ENCODE measurements at regions not wholly inside any gene's neighbourhood (a gene's known extent, or its start where the extent isn't known, plus 50 kb on each side); places are given as distances from the start of the nearest gene placed in this dataset.

DNA sequence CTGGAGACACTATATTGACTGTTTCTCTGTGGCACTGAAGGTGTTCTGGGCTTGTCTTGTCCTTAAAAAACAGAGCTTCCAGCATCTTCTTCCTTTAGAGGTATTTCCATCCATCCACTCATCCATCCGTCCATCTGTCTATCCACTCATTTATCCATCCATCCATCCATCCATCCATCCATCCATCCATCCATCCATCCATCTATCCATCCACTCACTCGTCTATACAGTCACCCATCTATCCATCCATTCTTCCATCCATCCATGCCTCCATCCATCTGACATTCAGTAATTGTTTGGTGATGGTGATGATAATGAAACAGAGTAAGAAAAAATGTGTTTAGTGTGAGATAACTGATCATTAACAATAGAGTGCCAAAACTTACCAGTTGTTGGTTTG is 334.8 kb downstream of the NSG2 start:
- DNase-seq: no peak

DNA sequence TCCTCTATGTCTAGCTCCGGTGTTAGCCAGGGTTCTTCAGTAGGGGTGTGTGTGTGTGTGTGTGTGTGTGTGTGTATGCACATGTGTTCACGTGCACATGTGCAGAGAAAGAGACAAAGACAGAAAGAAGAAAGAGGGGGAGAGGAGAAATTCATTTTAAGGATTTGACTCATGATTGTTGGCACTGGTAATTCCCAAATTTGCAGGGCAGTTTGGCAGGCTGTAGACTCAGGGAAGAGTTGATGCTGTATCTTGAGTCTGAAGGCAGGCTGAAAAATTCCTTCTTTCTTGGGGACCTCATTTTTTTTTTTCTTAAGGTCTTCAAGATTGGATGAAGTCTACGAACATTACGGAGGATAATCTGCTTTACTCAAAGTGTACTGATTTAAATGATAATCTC is 335.7 kb downstream of the NSG2 start:
- DNase-seq: no peak

DNA sequence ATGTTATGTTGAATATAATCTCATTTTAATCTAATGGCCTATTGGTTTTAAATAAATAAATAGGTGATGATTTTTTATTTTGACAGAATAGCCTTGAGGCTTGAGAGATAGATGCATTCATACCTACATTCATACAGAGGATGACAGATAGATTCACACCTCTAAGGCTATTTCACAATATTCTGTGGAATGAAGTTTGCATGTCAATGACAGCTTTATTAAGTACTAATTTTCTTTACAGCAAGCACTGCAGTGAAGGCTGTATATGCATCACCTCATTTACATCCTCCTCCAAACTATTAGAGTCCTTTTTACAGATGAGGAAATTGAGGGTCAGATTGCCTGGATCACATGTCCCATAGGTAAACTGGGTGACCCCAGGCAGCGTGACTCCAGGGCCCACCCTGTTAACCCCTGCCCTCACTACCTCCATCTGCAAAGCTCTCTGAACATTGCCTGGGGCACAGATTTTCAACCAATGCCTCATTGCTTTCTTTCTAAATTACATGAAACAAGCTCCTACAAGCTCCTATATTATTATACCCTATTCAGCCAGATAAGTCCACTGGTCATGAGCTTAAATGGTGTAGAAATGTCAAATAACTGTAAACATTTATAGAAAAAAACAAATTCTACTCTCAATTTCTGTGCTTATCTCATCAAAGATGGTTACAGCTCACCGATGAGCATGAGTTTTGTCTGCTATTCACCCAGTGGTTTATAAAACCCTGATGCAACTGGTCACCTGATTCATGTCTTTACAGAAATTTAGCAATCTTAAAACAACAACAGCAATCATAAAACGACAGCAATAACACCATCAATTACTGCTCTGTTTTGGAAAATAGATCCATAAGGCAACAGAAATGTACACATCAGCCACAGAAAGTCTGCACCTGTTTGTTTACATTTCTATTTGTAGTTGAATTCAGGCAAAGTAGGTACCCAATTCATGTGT is 338.0 kb downstream of the NSG2 start:
- no peak for DNase-seq

DNA sequence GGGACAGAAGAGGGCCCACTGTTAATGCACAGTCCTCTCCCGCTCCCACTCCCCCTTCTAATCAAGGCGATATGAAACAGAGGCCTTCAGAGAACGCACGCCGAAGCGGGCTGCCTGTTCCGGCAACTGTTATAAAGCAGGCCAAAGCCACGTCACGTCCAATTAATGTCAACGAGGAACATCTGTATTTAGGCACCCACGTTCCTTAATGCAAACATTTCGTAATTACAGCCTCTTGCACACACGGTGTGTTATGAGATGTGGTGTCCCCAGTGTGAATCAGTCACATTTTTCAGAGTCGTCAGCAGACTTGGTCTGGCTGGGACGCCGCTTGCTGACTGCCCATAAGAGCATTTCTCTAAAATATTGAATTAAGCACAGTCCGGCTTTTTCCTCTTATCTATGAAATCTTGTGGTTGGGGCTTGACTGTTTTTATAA is 339.0 kb downstream of the NSG2 start:
- DNase-seq: no peak

DNA sequence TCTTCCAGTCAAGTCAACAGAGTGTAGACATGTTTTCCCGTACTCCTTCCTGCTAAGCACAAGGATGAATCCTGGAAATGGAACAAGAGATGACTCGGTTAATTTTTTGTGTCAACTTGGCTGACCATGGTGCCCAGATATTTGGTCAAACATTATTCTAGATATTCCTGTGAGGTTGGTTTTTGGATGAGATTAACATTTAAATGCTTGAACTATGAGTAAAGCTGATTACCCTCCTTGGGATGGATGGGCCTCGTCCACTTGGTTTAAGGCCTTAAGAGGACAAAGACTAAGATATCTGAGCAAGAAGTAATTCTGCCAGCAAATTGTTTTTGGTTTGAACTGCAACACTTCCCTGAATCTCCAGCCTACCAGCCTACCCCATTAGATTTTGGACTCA is 338.1 kb upstream of the MSX2 start:
- DNase-seq: no peak

DNA sequence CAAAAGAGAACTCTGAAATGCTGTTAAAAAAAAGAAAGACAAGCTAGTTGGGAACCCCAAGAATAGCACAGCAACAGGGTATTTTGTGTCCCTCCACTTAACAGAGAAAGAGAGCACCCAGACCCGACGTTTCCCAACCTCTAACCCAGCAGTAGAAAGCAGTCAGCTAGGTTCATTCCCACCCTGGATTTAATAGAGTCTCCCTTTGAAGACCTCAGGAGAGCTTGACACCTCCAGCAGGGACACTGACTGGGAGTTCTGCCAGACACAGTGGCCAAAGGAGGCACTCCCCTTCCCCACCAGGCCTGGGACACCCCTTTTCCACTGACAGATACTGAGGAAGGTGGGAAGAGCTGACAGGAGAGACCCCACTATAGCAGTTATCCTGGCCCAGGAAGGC is 337.5 kb upstream of the MSX2 start:
- no peak for DNase-seq

DNA sequence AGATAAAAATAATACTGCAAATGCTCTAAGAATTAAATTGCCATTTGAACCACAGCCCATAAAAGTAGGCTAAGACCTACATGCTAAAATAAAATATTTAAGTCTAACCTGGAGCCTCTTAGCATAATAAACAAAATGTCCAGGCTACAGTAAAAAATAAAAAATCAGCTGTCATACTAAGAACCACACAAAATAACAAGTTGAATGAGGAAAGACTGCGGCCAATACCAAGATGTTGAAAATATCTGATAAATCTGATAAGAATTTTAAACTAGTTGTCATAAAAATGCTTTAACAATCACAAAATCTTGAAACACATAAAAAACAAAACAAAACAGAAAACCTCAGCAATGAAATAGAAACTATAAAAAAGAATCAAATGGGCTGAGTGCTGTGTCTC is 336.9 kb upstream of the MSX2 start:
- no peak for DNase-seq

DNA sequence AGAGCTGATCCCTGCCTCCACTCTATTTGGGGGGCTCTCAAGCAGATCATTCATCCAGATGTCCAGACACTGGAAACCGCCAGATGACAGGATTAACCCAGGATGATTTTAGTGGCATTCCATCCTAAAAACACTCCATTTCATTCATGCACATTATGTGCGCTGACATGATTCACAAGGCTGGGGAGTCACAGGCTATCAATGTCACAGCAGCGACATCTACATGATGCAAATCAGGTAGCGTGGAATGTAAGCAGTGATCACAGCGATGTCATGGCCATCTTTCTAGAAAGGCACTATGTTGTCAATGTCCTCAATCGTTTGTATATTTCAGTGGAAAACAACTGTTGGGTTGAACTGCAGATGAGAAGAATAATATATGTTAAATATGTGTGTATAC is 331.5 kb upstream of the MSX2 start:
- no peak for DNase-seq

DNA sequence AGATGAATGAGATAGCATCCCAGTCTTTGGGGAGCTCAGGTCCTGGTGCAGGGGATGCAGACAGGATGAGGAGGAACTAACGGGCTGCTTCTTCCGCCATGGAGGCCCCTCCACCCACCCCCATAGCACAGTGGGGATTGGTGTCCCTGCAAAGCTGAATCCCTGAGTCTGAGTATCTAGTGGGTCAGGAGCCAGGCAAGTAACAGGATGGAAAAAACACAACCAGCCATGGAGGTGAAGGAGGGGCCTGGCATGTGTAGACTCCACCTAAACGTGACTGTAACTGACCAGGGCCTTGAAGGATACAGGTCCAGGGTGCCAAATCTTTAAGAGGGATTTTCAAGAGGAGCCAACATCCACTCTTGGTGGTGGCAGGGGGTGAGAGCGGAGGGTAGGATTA is 327.8 kb upstream of the MSX2 start:
- no peak for DNase-seq

DNA sequence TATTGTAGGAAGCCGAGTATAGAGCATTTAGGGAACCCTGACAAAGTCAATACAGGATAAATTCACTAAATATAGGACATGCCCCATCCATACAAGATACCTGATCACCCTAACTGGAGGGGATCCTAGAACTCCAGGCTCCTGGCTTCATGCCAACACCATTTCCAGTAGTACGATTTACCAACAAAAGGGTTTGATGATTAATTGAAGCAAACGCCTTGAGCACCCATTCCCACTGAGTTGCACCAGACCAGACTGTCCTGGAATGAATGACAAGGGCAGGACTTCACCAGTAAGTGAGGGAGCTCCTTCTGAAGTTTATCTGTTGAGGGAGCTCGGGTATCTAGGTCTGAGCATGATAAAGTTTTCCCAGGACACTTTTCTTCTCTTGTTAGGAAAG is 327.2 kb upstream of the MSX2 start:
- no peak for DNase-seq

DNA sequence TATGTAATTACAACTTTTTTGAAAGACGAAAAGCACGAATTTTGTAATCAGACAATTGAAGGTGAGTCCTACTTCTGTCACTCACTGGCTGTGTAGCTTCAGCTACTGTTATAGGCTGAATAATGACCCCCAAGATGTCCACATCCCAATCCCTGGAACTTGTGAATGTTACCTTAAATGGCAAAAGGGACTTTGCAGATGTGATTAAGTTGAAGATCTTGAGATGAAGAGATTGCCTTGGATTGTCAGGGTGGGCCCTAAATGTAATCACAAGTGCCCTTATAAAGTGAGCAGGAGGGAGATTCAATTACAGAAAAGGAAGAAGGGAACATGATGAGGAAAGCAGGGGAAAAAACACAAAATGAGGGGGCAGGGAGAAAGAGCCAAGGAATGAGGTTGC is 326.2 kb upstream of the MSX2 start:
- no peak for DNase-seq

DNA sequence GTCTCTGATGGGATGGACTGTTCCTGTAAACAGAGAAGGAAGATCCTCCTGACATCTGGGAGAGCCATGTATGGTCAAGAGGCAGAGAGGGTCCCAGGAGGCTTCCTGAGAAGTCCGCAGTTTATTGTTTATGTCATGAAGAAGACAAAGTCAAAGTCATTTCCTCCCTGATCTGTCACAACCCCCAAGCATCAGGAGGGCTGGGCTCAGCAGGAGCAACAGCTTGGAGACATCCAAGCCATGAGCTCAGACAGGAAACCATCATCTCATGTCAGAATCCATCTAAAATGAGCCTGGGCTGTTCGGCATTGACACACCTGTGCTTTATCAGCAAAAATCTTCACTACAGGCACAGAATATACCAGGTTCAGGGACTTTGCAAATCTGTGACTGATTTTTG is 325.0 kb upstream of the MSX2 start:
- DNase-seq: no peak

DNA sequence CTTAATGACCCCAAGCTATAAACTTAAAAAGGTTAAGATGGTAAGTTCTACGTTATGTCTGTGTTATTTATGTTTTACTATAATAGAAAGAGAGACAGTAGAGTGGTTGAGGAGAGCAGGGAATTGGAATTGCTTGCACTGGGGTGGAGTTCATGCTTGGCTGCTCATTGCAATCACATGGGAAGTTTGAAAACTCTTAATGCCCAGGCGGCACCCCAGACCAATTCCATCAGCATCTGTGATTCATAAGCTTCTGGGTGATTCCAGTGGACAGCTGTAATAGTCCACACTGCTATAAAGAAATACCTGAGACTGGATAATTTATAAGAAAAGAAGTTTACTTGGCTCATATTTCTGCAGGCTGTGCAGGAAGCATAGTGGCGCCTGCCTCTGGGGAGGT is 323.9 kb upstream of the MSX2 start:
- DNase-seq: no peak

DNA sequence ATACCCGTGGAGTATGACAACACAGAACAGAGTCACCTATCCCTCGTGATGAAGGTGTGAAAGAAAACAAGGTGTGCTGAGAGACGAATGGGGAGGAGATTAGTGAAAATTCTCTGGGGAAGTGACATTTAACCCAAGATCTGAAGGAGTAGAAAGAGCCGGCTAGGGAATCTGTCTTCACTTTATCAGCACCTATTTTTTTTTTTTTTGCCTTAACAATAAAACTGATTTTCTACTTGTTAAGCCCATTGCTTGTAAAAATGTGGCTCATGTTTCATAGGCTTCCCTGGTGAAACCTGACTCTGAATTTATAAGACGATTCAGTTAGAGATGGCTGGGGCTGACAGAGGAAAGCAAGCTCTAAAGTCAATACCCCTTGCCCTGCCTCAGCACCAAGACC is 322.6 kb upstream of the MSX2 start:
- DNase-seq: no peak

DNA sequence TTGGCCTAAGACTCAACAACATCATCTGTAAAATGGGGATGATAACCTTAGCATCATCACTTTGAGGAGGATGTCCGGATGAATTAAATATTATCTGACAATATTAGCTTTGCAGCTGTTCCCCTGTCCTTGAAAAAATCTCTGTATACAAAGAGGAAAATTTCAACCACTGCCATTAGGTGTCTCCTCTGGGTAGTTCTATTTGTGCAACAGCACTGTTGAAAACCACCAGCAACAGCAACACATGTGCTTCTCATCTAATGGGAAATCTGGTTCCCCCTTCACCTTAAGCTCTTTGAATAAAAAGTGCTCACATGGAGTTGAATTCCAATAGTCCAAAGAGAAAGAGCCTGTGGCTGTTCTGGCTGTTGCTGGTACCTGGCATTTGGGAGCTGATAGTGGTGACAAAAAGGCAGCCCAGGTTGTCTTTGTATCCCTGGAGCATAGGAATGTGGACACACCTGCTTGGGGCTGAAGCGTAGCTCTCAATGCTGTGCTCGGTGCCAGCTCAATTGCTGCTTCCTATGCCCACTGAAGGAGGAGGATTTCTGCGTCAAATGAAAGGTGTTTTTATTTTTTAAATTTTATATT is 322.1 kb upstream of the MSX2 start:
- DNase-seq: no peak

DNA sequence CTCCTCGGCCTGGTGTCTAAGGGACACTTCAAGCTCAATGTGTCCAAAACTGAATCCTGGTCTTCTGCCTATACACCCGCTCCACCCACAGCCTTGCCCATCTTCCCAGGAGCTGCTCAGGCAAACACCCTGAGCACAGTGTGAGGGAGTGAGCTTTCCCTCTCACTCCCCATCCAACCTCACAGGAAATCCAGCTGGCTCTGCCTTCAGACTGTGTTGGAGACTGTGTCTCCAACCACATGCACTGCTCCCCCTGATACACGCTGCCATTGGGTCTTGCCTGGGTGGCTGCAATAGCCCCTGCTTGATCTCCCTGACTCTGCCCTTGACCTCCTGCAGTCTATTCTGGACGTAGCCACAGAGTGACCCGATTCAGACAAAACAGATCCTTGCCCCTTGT is 319.5 kb upstream of the MSX2 start:
- DNase-seq: no peak

DNA sequence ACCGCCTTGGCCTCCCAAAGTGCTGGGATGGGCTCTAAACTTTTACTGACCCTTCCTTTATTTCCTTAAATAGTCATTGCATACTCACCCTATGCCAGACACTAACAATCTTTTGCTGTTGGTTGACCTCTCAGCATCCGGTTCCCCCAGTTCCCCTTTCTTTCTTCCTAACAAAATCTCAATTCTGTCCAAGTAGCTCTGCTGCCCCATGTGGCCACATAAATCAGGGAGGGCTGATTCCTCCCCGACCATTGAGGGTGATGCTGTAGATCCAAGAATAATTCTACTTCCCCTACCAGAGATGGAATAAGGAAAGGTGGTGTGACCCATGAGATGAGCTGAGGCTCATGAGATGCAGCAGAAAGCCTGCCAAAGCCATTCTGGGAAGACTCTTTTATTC is 315.3 kb upstream of the MSX2 start:
- no peak for DNase-seq

DNA sequence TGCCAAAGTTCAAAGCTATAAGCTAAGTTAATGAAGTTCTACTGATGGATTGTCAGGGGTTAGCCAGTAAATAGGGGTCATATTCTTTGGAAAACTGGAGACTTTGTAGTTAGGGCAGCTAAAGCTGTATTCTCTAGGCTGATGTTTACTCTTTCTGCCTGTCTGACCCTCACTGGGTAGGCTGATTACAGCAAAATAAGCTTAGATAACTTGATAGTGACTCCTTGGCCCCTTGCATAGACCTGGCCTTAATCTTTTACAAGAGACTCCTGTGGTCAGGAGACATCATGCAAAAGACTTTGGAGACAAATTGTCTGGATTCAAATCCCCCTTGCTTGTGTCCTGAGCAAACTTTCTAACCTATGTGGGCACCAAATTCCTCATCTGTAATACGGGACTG is 314.4 kb upstream of the MSX2 start:
- no peak for DNase-seq

DNA sequence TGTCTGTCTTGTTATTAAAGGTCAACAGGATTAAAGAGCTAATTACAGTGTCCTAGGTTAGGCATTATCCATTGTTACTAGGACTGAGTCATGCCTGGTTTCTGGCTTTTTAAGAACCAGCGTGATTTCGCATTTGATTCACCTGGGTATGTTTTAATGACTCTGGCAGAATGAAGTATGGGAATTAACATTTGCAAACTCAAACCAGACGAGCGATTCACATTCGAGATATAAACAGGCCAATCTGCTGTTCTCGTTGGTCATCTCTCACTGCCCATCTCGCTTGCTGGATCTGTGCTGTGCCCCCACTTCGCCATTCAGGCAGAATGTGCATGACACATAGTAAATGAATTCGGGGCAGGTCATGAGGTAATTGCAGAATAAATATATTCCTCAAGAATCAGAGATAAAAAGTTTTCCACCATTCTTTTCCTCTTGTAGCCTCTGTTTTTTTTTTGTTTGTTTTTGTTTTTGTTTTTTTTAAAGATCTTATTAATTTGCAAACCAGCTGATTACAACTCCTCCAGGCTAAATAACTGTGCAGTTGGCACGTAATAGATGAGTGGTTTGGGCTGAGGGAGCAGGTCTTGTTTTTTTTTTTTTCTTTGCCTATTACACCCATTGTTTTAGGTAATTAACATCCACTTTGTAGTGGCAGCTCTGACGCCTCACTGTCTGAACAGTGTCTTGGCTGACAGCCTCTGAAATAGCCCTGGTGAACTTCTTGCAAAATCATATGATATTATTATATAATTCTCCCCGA is 313.5 kb upstream of the MSX2 start:
- no peak for DNase-seq

DNA sequence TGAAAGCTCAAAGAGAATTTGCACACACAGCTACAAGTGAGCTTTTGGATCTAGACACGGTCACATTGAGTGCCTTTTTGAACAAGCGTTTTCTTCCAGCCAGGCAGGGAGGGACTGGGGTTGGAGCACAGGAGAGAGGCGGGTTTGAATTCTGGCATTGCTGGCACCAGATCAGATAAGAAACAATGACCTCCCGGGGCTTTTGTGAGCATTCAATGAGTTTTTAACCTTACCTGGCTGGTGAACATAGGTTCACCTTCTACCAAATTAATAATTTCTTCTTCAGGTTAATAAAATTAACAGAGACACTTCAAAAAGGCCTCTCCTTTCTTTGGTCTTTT is 312.9 kb upstream of the MSX2 start:
- no peak for DNase-seq

DNA sequence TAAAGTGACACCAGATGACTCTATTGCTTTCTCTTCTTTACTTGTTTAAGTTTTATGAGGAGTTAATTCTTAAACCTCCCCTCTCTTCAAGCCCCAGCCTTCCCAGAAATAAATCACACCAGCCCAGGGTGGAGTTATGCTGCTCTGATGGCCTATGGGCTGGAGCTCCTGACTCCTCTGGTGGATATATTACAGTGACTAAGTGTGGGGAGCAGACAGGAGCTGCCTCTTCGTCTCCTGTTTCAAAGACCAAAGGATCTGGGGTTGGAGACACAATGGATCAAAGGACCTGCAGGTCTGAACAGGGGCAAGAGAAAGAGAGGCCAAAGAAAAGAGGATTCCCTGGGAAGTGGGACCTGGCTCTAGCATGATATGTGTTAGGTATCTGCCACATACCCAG is 312.0 kb upstream of the MSX2 start:
- no peak for DNase-seq

DNA sequence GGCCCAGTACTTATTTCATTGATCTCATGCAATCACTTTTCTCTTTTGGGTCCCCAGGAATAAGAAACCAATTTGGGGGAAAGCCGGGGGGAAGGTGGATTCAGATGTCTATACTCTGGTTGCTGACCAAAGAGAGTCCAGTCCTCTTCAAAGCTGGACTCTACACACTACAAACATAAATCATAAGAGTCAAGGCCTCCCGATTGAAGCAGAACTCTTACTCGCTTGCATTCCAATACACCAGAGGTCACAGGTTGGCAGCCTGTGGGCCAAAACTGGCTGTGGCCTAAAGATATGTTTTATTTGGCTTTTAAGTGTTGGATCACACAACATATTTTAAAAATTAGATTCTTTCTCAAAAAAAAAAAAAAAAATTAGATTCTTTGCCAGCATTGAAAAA is 311.4 kb upstream of the MSX2 start:
- DNase-seq: no peak

DNA sequence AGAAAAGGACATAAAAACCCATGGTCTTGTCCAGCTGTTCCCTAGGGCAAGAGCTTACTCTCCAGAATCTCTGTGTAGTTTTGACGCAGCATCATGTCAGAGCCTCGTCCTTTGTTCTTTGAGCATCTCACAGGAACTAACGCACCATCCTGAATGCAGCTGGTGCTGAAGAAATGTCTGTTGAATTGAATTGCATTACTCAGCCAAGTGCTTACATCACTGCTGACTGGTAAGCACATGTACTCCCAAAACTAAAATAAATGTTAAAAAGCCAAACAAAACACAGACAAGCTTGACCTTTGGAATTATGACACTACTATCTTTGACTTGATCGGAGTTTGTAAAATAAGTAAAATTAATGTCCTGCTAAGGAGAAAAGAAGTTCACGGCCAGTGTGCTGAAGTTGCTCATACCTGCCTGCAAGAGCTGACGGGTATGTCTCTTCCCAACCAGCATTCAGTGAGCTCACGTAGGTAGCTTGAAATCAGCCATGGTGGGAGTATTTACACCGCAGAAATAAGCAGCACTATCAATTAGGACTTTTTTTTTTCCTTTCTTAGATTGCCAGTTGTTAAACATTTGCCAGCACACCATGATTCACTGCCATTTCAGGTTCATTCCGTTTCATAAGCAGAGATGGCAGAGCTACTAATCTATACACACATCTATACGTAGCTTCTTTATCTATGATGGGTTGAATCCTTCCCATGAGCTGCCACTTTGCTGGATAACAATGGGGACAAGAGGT is 310.6 kb upstream of the MSX2 start:
- no peak for DNase-seq

Data from activated CD4-positive, alpha-beta T cell treated with anti-CD3 and anti-CD28 coated beads, Interleukin-2, amount 50 U/mL, for 48 hours (primary cell).